GM12891 (cell line): ENCODE measurements at regions not wholly inside any gene's neighbourhood (a gene's known extent, or its start where the extent isn't known, plus 50 kb on each side); places are given as distances from the start of the nearest gene placed in this dataset.

Experiments
- DNase-seq: peaks from one replicate; pipeline ENCODE4 v3.0.0; 2011; ENCODE audit warnings: low spot score; ENCODE audit not compliant: insufficient read length
- FAIRE-seq: peaks from 2 replicates; lab custom pipeline; 2011; peaks lifted over from hg19 to GRCh38; lab: Jason Lieb, UNC
- PAX5 ChIP-seq: IDR thresholded peaks from 2 replicates; pipeline ENCODE4 v1.6.1; 2011; ENCODE audit warnings: low read length, moderate library complexity, mild to moderate bottlenecking; ENCODE audit not compliant: insufficient read depth, severe bottlenecking
- POLR2A ChIP-seq: IDR thresholded peaks from 2 replicates; pipeline ENCODE4 v1.6.1; 2011; ENCODE audit warnings: low read depth, low read length, control low read depth
- POLR2AphosphoS5 ChIP-seq: IDR thresholded peaks from 2 replicates; pipeline ENCODE4 v1.6.1; 2011; ENCODE audit warnings: low read depth, low read length, control low read depth
- POU2F2 ChIP-seq: IDR thresholded peaks from 2 replicates; pipeline ENCODE4 v1.6.1; 2011; ENCODE audit warnings: low read depth, mild to moderate bottlenecking, control low read depth, low read length, moderate library complexity
- SPI1 ChIP-seq: IDR thresholded peaks from 2 replicates; pipeline ENCODE4 v1.6.1; 2011; ENCODE audit warnings: low read depth, low read length, control low read depth
- TAF1 ChIP-seq: IDR thresholded peaks from 2 replicates; pipeline ENCODE4 v1.6.1; 2011; ENCODE audit warnings: low read depth, low read length, control low read depth

DNA sequence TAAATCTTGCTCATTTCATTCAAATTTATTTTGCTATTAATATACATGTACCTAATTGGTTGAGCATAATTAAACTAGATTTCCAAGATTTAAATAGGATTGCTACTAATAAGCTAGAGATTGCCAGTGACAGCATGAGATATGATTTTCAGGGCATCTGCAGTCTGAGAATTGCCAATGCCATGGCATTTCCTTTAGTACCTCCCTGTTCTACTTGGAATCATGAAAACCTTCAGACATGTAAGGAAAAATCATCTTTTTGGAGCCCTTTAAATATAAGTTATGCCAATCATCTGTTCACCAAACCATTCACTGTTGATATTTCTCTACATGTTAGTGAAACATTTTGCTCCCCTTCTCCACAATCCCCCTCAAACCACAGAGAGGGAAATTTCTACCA, 691.4 kb downstream of the DNAH5 start:
- TF ChIP-seq POLR2A, result no peak
- TF ChIP-seq SPI1, result no peak
- TF ChIP-seq POLR2AphosphoS5, result no peak
- TF ChIP-seq PAX5, result no peak
- no peak for TF ChIP-seq POU2F2
- TF ChIP-seq TAF1, result no peak
- FAIRE-seq (no peak), DNase-seq (no peak)

DNA sequence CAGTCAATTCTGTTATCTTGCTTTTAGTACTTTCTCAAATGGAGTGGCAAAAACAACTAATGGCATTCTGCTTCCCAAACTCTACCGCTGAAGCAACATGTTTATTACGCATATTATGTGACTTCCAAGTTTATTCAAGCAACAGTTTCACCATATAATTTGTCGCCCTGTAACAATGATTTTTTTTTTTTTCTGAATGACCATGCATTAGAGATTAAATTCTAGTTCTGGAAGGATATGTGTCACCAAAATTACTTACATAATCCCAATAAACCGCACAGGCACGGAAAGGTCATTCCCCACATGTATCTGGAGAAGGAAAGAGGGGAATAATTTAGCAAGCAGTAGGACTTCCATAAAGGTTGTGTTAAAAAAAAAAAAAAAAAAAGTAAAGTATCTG, 691.8 kb downstream of the DNAH5 start:
- no peak for TF ChIP-seq TAF1
- TF ChIP-seq POU2F2, result no peak
- TF ChIP-seq SPI1, result no peak
- TF ChIP-seq POLR2AphosphoS5, result no peak
- TF ChIP-seq POLR2A, result no peak
- TF ChIP-seq PAX5, result no peak
- FAIRE-seq, result no peak

DNA sequence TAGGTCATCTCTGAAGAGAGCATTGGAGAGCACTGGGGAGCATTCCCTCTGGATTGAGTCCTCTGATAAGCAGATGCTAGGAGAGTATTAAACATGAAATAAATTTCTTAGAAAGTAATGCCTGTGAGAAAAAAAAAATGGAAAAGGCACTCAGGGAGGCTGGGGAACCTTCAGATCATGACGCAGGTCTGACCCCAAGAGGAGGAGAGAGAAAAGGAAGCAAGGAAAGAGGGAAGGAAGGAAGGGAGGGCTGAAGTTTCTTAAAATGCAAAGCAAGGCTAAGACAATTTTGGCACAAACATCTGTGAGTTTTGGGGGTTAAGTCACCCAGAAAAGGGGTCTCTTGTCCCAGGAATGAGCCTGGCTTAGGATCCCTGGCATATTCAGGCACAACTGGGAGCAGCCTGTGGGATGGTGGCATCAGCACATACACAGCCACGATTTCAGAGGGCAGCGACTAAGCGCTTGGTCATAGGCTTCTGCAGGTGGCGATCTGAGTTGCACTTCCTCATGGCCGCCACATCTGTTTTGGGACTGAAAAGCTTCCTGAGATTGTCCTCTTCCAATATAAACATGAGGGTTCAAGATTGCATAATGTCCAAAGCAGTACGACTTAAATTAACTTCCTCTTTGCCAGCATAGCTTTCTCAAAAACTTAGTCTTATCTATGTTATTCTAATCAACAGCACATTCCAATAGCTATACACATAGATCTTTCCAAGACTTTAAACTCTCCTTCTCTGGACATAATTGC, 692.7 kb downstream of the DNAH5 start:
- DNase-seq (no peak), FAIRE-seq (no peak)
- no peak for TF ChIP-seq SPI1
- TF ChIP-seq POU2F2, result no peak
- TF ChIP-seq PAX5, result no peak
- TF ChIP-seq POLR2AphosphoS5, result no peak
- no peak for TF ChIP-seq TAF1
- TF ChIP-seq POLR2A, result no peak

More for the DNA sequence above, 691.8 kb downstream of the DNAH5 start:
- no peak for DNase-seq

DNA sequence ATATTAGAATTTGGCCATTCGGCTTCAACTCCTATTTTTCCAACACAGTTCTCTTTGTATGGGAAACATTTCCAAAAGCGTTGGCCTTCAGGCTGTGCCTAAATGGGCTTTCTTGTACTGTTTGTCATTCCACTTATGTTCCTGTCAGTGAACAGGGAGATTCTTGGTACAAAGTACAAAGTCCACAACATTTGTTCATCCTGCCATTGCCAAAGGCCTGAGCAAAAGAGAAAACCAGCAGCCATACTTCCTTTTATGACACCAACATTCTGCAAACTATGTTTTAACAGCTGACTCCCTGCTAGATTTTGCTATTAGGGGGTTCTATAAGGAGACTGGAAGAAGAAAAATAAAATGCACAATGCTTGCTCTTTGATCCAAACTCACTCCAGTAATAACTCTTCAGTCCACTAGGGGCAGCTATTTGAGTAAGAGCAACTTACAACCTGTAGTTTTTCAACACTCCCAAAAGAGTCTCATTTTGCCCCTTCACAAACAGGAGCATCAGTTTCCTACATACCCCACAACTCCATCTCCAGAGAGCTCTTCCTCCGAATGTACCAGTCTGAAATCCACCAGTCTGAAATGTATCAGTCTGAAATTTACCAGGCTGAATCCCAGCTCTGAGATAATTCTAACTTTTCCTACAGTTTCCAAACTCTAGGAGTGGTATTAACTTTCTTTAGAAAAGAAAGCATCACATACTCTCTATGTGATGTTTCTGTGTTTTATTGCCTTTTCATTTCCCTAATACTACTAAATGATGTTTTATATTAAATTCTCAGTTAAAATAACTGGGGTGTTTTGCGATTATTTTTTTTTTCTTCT, 693.8 kb downstream of the DNAH5 start:
- TF ChIP-seq POLR2AphosphoS5, result no peak
- TF ChIP-seq POU2F2, result no peak
- no peak for TF ChIP-seq PAX5
- TF ChIP-seq POLR2A, result no peak
- TF ChIP-seq SPI1, result no peak
- TF ChIP-seq TAF1, result no peak
- DNase-seq (peak; percentile 2), FAIRE-seq (no peak)

DNA sequence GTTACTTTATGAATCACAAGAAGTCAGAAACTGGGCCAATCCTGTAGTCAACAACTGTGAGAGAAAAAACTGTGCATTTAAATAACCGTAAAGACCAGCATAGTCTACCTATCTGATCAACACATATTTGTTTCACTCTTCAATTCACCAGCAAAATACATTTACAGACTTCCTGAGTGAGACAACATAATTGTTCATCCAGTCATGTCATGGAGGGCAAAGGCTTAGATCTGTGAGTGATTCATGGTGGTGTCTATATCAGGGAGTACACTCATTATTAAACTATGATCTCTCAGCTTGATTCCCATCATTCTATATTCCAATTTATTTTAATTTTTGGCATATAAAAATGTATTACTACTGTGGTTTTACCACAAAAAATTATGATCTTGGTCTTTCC, 694.6 kb downstream of the DNAH5 start:
- no peak for FAIRE-seq

DNA sequence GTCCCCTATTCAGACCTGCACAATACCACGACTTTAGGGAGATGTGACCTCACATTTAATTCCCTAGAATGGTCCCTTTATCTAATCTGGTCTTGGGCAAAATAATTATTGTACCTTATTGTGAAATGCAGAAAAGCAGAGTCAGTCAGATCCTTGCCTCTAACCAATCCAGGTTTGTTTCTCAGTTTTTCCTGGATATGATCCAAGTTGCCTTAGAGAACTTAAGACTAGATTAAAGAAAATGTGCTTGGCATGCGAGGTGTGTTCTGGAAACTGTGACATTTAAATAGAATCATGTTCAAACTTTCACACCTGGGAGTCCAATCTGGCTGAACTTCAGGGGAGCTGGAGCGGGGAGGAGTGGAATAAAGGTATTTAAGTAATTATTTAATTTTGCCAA, 696.2 kb downstream of the DNAH5 start:
- DNase-seq (no peak), FAIRE-seq (no peak)
- TF ChIP-seq POLR2A (no peak), PAX5 (no peak), SPI1 (no peak), TAF1 (no peak), POU2F2 (no peak)

More for the DNA sequence above, 694.6 kb downstream of the DNAH5 start:
- DNase-seq, result no peak
- TF ChIP-seq PAX5 (no peak), TAF1 (no peak), POLR2AphosphoS5 (no peak), SPI1 (no peak), POLR2A (no peak), POU2F2 (no peak)

DNA sequence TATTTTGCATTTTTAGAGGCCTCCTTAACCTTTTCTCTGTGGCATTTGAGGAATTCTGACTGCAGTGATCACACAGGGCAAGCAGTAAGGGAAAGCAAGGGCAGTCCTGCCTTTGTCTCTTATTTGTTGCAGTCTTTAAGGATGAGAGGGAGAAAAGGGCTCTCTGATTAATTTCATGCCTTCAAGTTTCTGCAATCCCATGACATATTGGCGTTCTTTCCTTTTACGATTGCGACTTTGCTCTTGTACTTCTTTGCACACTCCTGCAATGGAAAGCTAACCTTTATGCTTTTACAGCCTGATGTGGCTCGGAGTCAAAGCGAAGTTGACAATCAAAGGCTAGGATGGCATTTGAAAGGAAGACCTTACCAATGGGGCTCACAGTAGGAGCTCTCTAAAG, 698.4 kb downstream of the DNAH5 start:
- no peak for TF ChIP-seq TAF1
- TF ChIP-seq POLR2AphosphoS5, result no peak
- FAIRE-seq, result no peak
- DNase-seq, result no peak

DNA sequence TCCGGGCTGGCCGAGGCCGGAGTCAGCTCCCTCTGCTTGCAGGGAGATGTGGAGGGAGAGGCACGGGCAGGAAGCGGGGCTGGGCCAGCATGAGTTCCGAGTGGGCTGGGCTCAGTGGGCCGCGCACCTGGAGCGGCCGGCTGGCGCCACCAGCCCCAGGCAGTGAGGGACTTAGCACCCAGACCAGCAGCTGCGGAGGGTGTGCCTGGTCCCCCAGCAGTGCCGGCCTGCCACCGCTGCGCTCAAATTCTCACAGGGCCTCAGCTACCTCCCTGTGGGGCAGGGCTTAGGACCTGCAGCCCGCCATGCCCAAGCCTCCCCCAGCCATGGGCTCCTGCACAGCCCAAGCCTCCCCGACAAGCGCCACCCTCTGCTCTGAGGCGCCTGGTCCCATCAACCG, 700.3 kb downstream of the DNAH5 start:
- FAIRE-seq (no peak), DNase-seq (no peak)
- TF ChIP-seq POLR2AphosphoS5 (no peak), POU2F2 (no peak), PAX5 (no peak), TAF1 (no peak), SPI1 (no peak)

DNA sequence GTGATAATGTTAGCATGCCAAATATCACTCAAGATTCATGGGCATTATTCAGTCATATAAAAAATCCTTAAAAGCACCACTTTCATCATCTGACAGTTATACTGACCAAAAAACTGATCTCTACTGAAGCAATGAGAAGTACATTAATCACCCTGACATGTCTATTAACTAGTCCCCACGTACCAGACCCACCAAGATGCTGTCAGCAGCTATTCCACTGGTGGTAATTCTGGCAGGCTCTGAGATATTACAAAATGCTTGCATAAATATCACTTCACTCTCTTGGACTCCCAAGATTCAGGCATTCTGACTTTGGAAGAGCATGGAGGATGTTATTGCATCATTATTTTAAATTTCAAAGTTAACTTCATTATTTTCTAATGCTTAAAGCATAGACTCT, 717.0 kb downstream of the DNAH5 start:
- DNase-seq, result no peak
- no peak for TF ChIP-seq SPI1
- no peak for TF ChIP-seq PAX5
- no peak for TF ChIP-seq POU2F2
- TF ChIP-seq POLR2AphosphoS5, result no peak
- TF ChIP-seq TAF1, result no peak
- no peak for TF ChIP-seq POLR2A
- FAIRE-seq, result no peak

DNA sequence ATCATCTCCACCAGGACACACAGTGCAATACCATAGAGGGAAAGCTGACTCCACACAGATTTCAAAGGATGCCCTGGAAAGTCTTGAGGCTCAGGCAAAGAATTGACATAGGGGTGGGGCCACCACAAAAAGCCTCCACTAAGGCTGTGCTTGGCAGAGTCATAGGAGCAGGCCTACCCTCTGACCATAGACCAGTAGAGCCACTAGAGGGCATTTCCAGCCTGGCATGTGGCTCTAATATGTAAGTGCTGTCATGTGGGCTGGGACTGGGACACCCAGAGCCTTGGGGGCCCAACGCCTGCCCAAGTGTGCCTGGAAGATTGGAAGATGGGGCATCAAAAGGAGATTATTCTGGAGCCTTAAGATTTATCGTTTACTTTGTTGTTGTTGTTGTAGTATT, 726.0 kb downstream of the DNAH5 start:
- no peak for TF ChIP-seq SPI1
- no peak for TF ChIP-seq POU2F2
- TF ChIP-seq POLR2A, result no peak
- TF ChIP-seq POLR2AphosphoS5, result no peak
- TF ChIP-seq PAX5, result no peak
- no peak for TF ChIP-seq TAF1
- no peak for DNase-seq
- FAIRE-seq, result no peak
